ENCODE measurements at regions not wholly inside any gene's neighbourhood (a gene's known extent, or its start where the extent isn't known, plus 50 kb on each side); places are given as distances from the start of the nearest gene placed in this dataset.
"Not testable (repeated sequence)": the region's sequence is repeated elsewhere in the genome, so short reads cannot be mapped to it uniquely, and the experiment has no call there.

GRCh38 chr7:16268821-16269768, 152.2 kb downstream of the CRPPA start:
- in situ Hi-C loops (cut with HindIII; ENCODE audit: low sequenced_read_pairs), result no loop called here
- DNase-seq (ENCODE audit: low spot score), result no peak

GRCh38 chr7:16267953-16268820, 153.2 kb downstream of the CRPPA start:
- DNase-seq (ENCODE audit: low spot score), result no peak
- in situ Hi-C loops (cut with HindIII; ENCODE audit: low sequenced_read_pairs), result no loop called here

- no peak for DNase-seq (ENCODE audit: low spot score)
Observed at GRCh38 chr7:16266877-16267276, 154.5 kb downstream of the CRPPA start.

GRCh38 chr7:16266470-16266869, 154.9 kb downstream of the CRPPA start:
- DNase-seq (ENCODE audit: low spot score); in situ Hi-C loops (cut with HindIII; ENCODE audit: low sequenced_read_pairs): not testable (repeated sequence)

More at GRCh38 chr7:16266877-16267276, 154.5 kb downstream of the CRPPA start:
- in situ Hi-C loops (cut with HindIII; ENCODE audit: low sequenced_read_pairs), result no loop called here

- in situ Hi-C loops (cut with HindIII; ENCODE audit: low sequenced_read_pairs), result no loop called here
- DNase-seq (ENCODE audit: low spot score), result no peak
Observed at GRCh38 chr7:16265863-16266458, 155.4 kb downstream of the CRPPA start.

GRCh38 chr7:16264823-16265804, 156.2 kb downstream of the CRPPA start:
- no peak for DNase-seq (ENCODE audit: low spot score)
- in situ Hi-C loops (cut with HindIII; ENCODE audit: low sequenced_read_pairs), result no loop called here

GRCh38 chr7:16264036-16264819, 157.1 kb downstream of the CRPPA start:
- no peak for DNase-seq (ENCODE audit: low spot score)
- in situ Hi-C loops (cut with HindIII; ENCODE audit: low sequenced_read_pairs), result no loop called here

GRCh38 chr7:16263377-16263776, 158.0 kb downstream of the CRPPA start:
- DNase-seq (ENCODE audit: low spot score); in situ Hi-C loops (cut with HindIII; ENCODE audit: low sequenced_read_pairs): not testable (repeated sequence)

GRCh38 chr7:16261654-16262053, 159.7 kb downstream of the CRPPA start:
- DNase-seq (ENCODE audit: low spot score), result no peak
- in situ Hi-C loops (cut with HindIII; ENCODE audit: low sequenced_read_pairs), result no loop called here

- no peak for DNase-seq (ENCODE audit: low spot score)
Observed at GRCh38 chr7:16261100-16261499, 160.2 kb downstream of the CRPPA start.

GRCh38 chr7:16260236-16260728, 161.1 kb downstream of the CRPPA start:
- in situ Hi-C loops (cut with HindIII; ENCODE audit: low sequenced_read_pairs), result no loop called here
- no peak for DNase-seq (ENCODE audit: low spot score)

More at GRCh38 chr7:16261100-16261499, 160.2 kb downstream of the CRPPA start:
- in situ Hi-C loops (cut with HindIII; ENCODE audit: low sequenced_read_pairs), result no loop called here

GRCh38 chr7:16256419-16256818, 164.9 kb downstream of the CRPPA start:
- in situ Hi-C loops (cut with HindIII; ENCODE audit: low sequenced_read_pairs); DNase-seq (ENCODE audit: low spot score): not testable (repeated sequence)

- in situ Hi-C loops (cut with HindIII; ENCODE audit: low sequenced_read_pairs), result not testable (repeated sequence)
Observed at GRCh38 chr7:16255952-16256351, 165.4 kb downstream of the CRPPA start.

GRCh38 chr7:16250655-16251054, 170.7 kb downstream of the CRPPA start:
- in situ Hi-C loops (cut with HindIII; ENCODE audit: low sequenced_read_pairs), result not testable (repeated sequence)

More at GRCh38 chr7:16255952-16256351, 165.4 kb downstream of the CRPPA start:
- not testable (repeated sequence) for DNase-seq (ENCODE audit: low spot score)

GRCh38 chr7:16249204-16249603, 172.1 kb downstream of the CRPPA start:
- DNase-seq (ENCODE audit: low spot score); in situ Hi-C loops (cut with HindIII; ENCODE audit: low sequenced_read_pairs): not testable (repeated sequence)

More at GRCh38 chr7:16250655-16251054, 170.7 kb downstream of the CRPPA start:
- not testable (repeated sequence) for DNase-seq (ENCODE audit: low spot score)

- DNase-seq (ENCODE audit: low spot score); in situ Hi-C loops (cut with HindIII; ENCODE audit: low sequenced_read_pairs): not testable (repeated sequence)
Observed at GRCh38 chr7:16248556-16248955, 172.8 kb downstream of the CRPPA start.

GRCh38 chr7:16244469-16244868, 176.9 kb downstream of the CRPPA start:
- in situ Hi-C loops (cut with HindIII; ENCODE audit: low sequenced_read_pairs), result no loop called here
- DNase-seq (ENCODE audit: low spot score), result no peak

All from G401 (cell line).